ENCODE measurements at regions not wholly inside any gene's neighbourhood (a gene's known extent, or its start where the extent isn't known, plus 50 kb on each side); places are given as distances from the start of the nearest gene placed in this dataset.
A peak's percentile ranks its signal among the peaks of the same experiment; 100 is the strongest.
"Not testable (repeated sequence)": the region's sequence is repeated elsewhere in the genome, so short reads cannot be mapped to it uniquely, and the experiment has no call there.

GRCh38 chr4:38483628-38484027 lies 180.4 kb upstream of the KLF3 start:
- not testable (repeated sequence) for DNase-seq

GRCh38 chr4:38489011-38489861 lies 174.8 kb upstream of the KLF3 start:
- peak; percentile 59 for DNase-seq

GRCh38 chr4:38489924-38490639 lies 173.9 kb upstream of the KLF3 start:
- peak; percentile 54 for DNase-seq

GRCh38 chr4:38490753-38491446 lies 173.1 kb upstream of the KLF3 start:
- peak; percentile 16 for DNase-seq

- no peak for DNase-seq
These were observed 172.0 kb upstream of the KLF3 start for GRCh38 chr4:38491854-38492478.

- no peak for DNase-seq
These were observed 170.9 kb upstream of the KLF3 start for GRCh38 chr4:38493066-38493465.

GRCh38 chr4:38495446-38495845 lies 168.6 kb upstream of the KLF3 start:
- no peak for DNase-seq

GRCh38 chr4:38497121-38497520 lies 166.9 kb upstream of the KLF3 start:
- peak; percentile 73 for DNase-seq

GRCh38 chr4:38499101-38499500 lies 164.9 kb upstream of the KLF3 start:
- DNase-seq, result no peak

- no peak for DNase-seq
These were observed 163.6 kb upstream of the KLF3 start for GRCh38 chr4:38500433-38500832.

- DNase-seq, result no peak
These were observed 162.3 kb upstream of the KLF3 start for GRCh38 chr4:38501698-38502097.

GRCh38 chr4:38503689-38504395 lies 160.2 kb upstream of the KLF3 start:
- no peak for DNase-seq

GRCh38 chr4:38504396-38504715 lies 159.6 kb upstream of the KLF3 start:
- no peak for DNase-seq

- no peak for DNase-seq
These were observed 154.4 kb upstream of the KLF3 start for GRCh38 chr4:38509551-38509950.

- DNase-seq, result no peak
These were observed 153.8 kb upstream of the KLF3 start for GRCh38 chr4:38510201-38510600.

GRCh38 chr4:38511702-38512101 lies 152.3 kb upstream of the KLF3 start:
- no peak for DNase-seq

GRCh38 chr4:38512840-38513239 lies 151.2 kb upstream of the KLF3 start:
- no peak for DNase-seq

GRCh38 chr4:38514465-38515146 lies 149.4 kb upstream of the KLF3 start:
- no peak for DNase-seq

- DNase-seq, result no peak
These were observed 147.8 kb upstream of the KLF3 start for GRCh38 chr4:38516190-38516589.

- DNase-seq, result no peak
These were observed 144.3 kb upstream of the KLF3 start for GRCh38 chr4:38519666-38520065.

- DNase-seq, result no peak
These were observed 140.9 kb upstream of the KLF3 start for GRCh38 chr4:38523054-38523453.
